Epithelial cell of esophagus (primary cell): ENCODE measurements at regions not wholly inside any gene's neighbourhood (a gene's known extent, or its start where the extent isn't known, plus 50 kb on each side); places are given as distances from the start of the nearest gene placed in this dataset.

ENCODE experiments used
- DNase-seq: peaks from one replicate; pipeline ENCODE4 v3.0.0; 2010; ENCODE audit warnings: low read depth
- H3K4me3 ChIP-seq: 2 replicates; pipeline ENCODE4 v1.5.1; 2011; ENCODE audit warnings: mild to moderate bottlenecking, low read length, control low read depth
- CTCF ChIP-seq: IDR thresholded peaks from 2 replicates; pipeline ENCODE4 v1.5.1; 2011; ENCODE audit warnings: low read depth, mild to moderate bottlenecking, low read length, control low read depth, inconsistent platforms; ENCODE audit not compliant: insufficient read depth; ENCODE audit errors: missing control alignments

- DNase-seq = no peak
- H3K4me3 ChIP-seq = no peak overlapping the region
- no peak for TF ChIP-seq CTCF
These were observed 927.1 kb upstream of the MBL2 start for GRCh38 chr10:53699684-53700083.

GRCh38 chr10:53699231-53699630 is 926.6 kb upstream of the MBL2 start:
- H3K4me3 ChIP-seq = no peak overlapping the region
- DNase-seq = no peak
- no peak for TF ChIP-seq CTCF

GRCh38 chr10:53697038-53697437 is 924.5 kb upstream of the MBL2 start:
- no peak for TF ChIP-seq CTCF
- DNase-seq = peak; percentile 88
- H3K4me3 ChIP-seq = no peak overlapping the region

- H3K4me3 ChIP-seq = no peak overlapping the region
- TF ChIP-seq CTCF = no peak
- DNase-seq = peak; percentile 11
These were observed 918.1 kb upstream of the MBL2 start for GRCh38 chr10:53690524-53691240.

GRCh38 chr10:53687800-53688199 is 915.2 kb upstream of the MBL2 start:
- DNase-seq = no peak
- H3K4me3 ChIP-seq = no peak overlapping the region
- no peak for TF ChIP-seq CTCF

- no peak for TF ChIP-seq CTCF
- no peak for DNase-seq
- no peak overlapping the region for H3K4me3 ChIP-seq
These were observed 910.3 kb upstream of the MBL2 start for GRCh38 chr10:53682885-53683284.

GRCh38 chr10:53682458-53682857 is 909.9 kb upstream of the MBL2 start:
- no peak for TF ChIP-seq CTCF
- no peak overlapping the region for H3K4me3 ChIP-seq
- DNase-seq = no peak
